Stimulated activated CD4-positive, alpha-beta T cell treated with anti-CD3 and anti-CD28 coated beads, TNF-alpha, amount 100 ng/mL, for 1 hour (primary cell): ENCODE measurements at regions not wholly inside any gene's neighbourhood (a gene's known extent, or its start where the extent isn't known, plus 50 kb on each side); places are given as distances from the start of the nearest gene placed in this dataset.
"Not testable (repeated sequence)": the region's sequence is repeated elsewhere in the genome, so short reads cannot be mapped to it uniquely, and the experiment has no call there.

Experiments
- DNase-seq, 3 donors: peaks; one replicate each; pipeline ENCODE4 v3.0.0-alpha.2; 2020; ENCODE audit warnings: low read depth in 3 of 3, low spot score in 1 of 3

DNA sequence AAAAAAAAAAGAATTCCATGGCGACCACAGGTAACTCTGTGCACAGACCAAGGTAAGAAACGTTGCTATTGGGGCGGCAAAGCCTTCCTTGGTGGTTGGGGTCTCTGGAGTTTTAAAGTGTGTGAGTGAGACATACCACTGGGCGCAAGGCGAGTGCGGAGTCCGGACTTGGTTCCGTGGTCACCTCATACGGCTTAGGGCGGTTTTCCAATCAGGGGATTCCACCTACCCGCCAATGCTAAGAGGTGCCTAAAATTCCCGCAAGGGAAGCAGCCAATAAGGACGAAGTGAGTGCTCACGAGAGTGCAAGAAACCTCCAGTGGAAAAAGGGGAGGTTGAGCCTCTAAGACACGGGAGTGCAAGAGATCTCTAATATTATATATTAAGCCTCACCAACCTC lies 68.6 kb upstream of the PRSS16 start:
- no peak for DNase-seq

DNA sequence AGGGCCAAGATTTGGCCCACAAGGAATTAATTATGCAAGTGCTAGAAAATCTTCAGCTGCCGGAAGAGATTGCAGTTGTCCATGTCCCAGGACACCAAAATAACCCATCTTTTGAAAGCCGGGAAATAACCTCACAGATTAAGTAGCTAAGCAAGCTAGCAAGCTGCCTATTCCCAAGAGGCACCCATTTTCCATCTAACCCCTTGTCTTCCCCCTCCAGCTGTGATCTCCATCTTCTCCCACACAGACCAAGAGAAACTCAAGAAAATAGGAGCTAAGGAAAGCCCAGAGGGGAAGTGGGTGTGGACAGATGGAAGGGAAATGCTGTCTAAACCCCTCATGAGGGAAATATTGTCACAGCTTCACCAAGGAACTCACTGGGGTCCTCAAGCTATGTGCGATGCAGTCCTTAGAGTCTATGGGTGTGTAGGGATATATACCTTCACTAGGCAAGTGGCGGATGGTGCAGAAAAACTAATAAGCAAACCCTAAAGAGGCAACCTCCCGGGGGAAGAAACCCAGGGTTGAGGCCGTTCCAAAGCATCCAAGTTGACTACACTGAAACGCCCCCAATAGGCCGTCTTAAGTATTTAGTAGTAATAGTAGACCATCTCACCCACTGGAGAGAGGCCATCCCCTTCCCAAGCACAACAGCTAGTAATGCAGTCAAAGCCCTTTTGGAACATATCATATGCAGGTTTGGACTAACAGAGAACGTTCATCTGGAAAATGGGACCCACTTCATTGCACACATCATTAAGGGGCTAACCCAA lies 64.3 kb upstream of the PRSS16 start:
- DNase-seq = no peak

DNA sequence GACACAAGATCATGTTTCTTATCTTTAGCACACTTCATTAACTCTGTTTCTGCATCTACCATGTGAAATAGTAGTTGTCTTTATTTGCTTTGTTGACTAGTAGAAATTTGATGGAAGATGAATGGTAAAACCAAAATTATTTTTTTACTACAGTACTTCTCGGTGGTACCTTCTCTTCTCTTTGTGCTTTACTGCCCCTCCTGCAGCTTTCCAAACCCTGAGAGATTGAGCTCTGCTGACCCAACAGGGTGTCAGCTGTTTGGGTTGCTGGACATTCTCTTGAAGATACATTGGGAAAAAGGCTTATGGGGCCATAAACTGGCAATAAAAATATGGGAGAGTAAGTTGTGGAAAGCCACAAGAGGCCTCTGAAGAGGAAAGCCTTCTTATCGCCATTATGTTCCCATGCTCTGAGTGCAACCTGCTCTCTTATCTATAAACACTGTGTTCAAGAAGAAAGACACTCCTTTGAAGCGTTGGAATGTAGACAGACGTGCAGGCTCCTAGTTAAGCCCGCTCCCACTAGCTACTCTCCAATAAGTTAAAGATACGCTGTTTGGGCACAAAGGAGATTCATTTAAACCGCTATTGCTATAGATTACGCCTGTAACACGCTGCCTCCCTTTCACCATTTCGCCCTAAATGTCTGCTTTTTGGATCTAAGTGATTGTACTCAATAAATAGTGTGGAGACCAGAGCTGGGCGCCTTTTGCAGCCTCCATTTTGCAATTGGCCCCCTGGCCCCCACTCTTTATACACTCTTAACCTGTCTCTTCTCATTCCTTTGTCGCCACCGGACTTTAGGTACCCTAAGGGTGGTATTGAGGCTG lies 60.1 kb upstream of the PRSS16 start:
- DNase-seq = no peak

DNA sequence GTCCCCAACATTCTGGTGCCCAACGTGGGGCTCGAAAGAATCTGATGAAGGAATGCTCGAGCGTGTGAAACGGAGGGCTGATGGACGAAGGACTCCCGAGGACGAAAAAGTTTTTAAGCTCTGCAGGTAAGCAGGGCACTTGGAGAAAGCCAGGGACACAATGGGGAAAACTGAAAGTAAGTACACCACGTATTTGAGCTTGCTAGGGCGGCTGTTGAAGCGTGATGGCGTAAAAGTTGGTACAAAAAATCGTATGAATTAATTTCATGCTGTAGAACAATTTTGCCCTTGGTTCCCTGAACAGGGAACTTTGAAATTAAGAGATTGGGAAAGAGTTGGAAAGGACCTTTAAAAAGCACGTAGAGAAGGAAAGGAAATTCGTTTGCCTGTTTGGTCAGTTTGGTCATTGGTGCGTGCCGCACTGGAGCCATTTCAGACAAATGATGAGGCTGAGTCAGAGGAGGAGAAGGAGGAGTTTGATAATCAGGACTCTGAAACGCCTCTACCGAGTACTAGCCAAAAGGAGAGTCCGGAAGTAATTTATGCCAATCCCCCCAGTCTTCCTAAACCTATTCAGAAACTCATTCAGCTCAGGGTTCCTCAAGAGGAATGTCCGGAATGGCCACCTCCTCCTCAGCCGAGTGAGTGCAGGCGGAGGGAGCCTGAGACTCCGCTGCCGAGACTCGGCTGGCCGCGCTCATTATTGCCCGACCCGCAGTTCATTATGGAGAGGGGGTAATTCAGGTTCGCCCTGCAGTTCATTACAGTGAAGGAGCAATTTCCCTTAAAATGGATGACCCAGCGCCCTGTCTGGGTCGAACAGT lies 59.2 kb upstream of the PRSS16 start:
- DNase-seq = no peak

DNA sequence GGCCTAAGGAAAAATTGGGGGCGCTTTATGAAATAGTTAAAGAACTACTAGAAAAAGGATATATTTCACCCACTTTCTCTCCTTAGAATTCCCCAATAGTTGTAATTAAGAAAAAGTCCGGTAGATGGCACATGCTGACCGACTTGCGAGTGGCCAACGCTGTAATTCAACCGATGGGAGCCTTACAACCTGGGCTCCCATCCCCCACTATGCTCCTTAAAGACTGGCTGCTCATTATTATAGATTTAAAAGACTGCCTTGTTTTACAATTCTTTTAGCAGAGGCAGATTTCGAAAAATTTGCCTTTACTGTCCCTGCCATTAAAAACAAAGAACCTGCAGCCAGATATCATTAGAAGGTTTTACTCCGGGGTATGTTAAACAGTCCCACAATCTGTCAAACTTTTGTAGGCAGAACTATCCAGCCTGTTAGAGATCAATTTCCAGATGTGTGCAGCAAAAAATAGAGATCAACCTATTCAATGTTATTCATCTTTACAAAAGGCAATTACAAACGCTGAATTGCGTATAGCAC lies 58.5 kb upstream of the PRSS16 start:
- DNase-seq = no peak

DNA sequence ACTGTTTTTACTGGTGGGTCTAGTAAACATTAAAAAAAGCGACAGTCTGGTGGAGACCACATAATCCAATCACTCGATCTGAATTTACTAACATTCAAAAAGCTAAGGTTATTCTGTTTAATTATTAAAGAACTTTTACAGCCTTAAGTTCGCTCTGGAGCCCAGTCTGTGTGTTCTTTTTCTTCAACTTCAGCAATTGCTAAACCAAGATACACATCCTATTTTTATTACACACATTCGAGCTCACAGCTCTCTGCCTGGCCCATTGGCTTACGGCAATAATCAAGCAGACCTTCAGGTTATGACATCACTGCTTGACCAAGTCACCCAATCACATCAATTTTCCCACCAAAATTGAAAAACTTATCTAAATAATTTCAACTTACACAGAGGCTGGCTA lies 57.4 kb upstream of the PRSS16 start:
- DNase-seq = no peak

DNA sequence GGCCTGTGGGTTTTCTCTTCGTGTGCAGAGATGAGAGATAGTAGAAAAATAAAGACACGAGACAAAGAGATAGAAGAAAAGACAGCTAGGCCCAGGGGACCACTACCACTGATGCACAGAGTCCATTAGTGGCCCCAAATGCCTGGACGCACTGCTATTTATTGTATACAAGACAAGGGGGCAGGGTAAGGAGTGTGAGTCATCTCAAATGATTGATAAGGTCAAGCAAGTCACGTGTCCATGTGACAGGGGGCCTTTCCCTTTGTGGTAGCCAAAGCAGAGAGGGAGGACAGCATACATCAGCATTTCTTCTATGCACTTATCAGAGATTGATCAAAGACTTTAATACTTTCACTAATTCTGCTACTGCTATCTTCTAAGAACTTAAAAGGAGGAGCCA lies 53.0 kb upstream of the PRSS16 start:
- not testable (repeated sequence) for DNase-seq

DNA sequence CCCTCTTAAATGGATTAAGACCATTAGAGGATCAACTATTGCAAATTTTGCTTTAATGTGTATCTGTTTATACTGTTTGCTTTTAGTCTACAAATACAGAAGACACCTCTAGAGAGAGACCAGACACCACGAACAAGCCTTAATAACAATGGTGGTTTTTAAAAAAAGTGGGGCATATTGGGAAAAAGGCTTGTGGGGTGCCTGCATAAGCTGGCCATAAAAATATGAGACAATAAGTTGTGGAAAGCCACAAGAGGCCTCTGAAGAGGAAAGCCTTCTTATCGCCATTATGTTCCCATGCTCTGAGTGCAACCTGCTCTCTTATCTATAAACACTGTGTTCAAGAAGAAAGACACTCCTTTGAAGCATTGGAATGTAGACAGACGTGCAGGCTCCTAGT lies 52.0 kb upstream of the PRSS16 start:
- not testable (repeated sequence) for DNase-seq
